T-cell (primary cell): ENCODE measurements at regions not wholly inside any gene's neighbourhood (a gene's known extent, or its start where the extent isn't known, plus 50 kb on each side); places are given as distances from the start of the nearest gene placed in this dataset.

Source experiments
- ATAC-seq, 4 experiments: fragments of 200-7000 bp in 3 of 4; fragments of 150-1000 bp in 1 of 4; cut with Tn5 transposase; replicated peaks in 1 of 4; 1 replicate in 3 of 4; 2 replicates in 1 of 4; pipeline ENCODE4 v1.10.0; 2021; ENCODE audit warnings: moderate library complexity in 3 of 4, mild to moderate bottlenecking in 2 of 4, moderate number of reproducible peaks in 1 of 4
- CTCF ChIA-PET, 2 donors: fragments of 300-600 bp; sonication (Branson Sonifier 250); formaldehyde crosslinking; loops; one replicate each; lab custom pipeline; 2022; ENCODE audit warnings: antibody characterized with exemption in 2 of 2; lab: Charles Lee
- POLR2A ChIA-PET, 2 donors: fragments of 300-600 bp; sonication (Branson Sonifier 250); formaldehyde crosslinking; loops; one replicate each; lab custom pipeline; 2022; ENCODE audit warnings: antibody characterized with exemption in 2 of 2; lab: Charles Lee
- DNase-seq, 35 experiments: peaks; one replicate each; pipeline versions ENCODE4 v3.0.0 to v3.0.0-alpha.2; 2013 to 2023
- H3K27ac ChIP-seq: one replicate; pipeline ENCODE4 v1.5.1; 2013; ENCODE audit warnings: low read length
- H3K27me3 ChIP-seq, 2 experiments: replicated peaks in 1 of 2; 1 replicate in 1 of 2; 2 replicates in 1 of 2; pipeline versions ENCODE4 v1.6.1 to v1.7.0; 2013; ENCODE audit warnings: low read length in 1 of 2, mixed read lengths in 1 of 2; ENCODE audit not compliant: control insufficient read depth in 2 of 2, insufficient read depth in 2 of 2; ENCODE audit errors: extremely low read depth in 1 of 2
- H3K36me3 ChIP-seq, 2 donors: 1 replicate in 1 of 2; 2 replicates in 1 of 2; pipeline versions ENCODE4 v1.6.1 to v1.7.0; 2013; ENCODE audit warnings: low read length in 1 of 2; ENCODE audit not compliant: control insufficient read depth in 2 of 2, insufficient read depth in 1 of 2; ENCODE audit errors: extremely low read depth in 1 of 2
- H3K4me1 ChIP-seq, 2 experiments: 1 replicate in 1 of 2; 2 replicates in 1 of 2; pipeline versions ENCODE4 v1.6.1 to v1.7.0; 2013; ENCODE audit warnings: low read length in 2 of 2, mixed read lengths in 1 of 2; ENCODE audit not compliant: insufficient read depth in 2 of 2, control insufficient read depth in 1 of 2; ENCODE audit errors: extremely low read depth in 1 of 2
- H3K4me3 ChIP-seq, 2 donors: 1 replicate in 1 of 2; 2 replicates in 1 of 2; pipeline versions ENCODE4 v1.5.1 to v1.7.0; 2013; ENCODE audit warnings: mild to moderate bottlenecking in 2 of 2, low read length in 1 of 2, moderate library complexity in 1 of 2; ENCODE audit not compliant: control insufficient read depth in 1 of 2; ENCODE audit errors: extremely low read depth in 1 of 2
- H3K9me3 ChIP-seq: 2 replicates; pipeline ENCODE4 v1.7.0; 2013
- H3K27ac Mint-ChIP-seq, 2 donors: one replicate each; pipeline ENCODE4 v1.8.0; 2020 to 2021; ENCODE audit warnings: mild to moderate bottlenecking in 2 of 2, mixed read lengths in 2 of 2
- H3K27me3 Mint-ChIP-seq, 2 donors: one replicate each; pipeline ENCODE4 v1.8.0; 2021 to 2022; ENCODE audit warnings: mixed read lengths in 2 of 2
- H3K36me3 Mint-ChIP-seq: one replicate; pipeline ENCODE4 v1.8.0; 2021; ENCODE audit warnings: mixed read lengths
- H3K4me1 Mint-ChIP-seq, 3 donors: one replicate each; pipeline ENCODE4 v1.8.0; 2020 to 2022; ENCODE audit warnings: mixed read lengths in 3 of 3, mild to moderate bottlenecking in 1 of 3
- H3K4me3 Mint-ChIP-seq, 3 donors: one replicate each; pipeline ENCODE4 v1.8.0; 2020 to 2022; ENCODE audit warnings: mild to moderate bottlenecking in 3 of 3, mixed read lengths in 3 of 3, moderate library complexity in 3 of 3
- H3K9me3 Mint-ChIP-seq, 3 donors: one replicate each; pipeline ENCODE4 v1.8.0; 2020 to 2022; ENCODE audit warnings: mixed read lengths in 3 of 3
- WGBS: methylation state at CpG from one replicate; pipeline ENCODE4 v1.1.5; 2013; ENCODE audit warnings: missing lambda C conversion rate; ENCODE audit not compliant: insufficient coverage; 5-methylcytosine and 5-hydroxymethylcytosine counted together

DNA sequence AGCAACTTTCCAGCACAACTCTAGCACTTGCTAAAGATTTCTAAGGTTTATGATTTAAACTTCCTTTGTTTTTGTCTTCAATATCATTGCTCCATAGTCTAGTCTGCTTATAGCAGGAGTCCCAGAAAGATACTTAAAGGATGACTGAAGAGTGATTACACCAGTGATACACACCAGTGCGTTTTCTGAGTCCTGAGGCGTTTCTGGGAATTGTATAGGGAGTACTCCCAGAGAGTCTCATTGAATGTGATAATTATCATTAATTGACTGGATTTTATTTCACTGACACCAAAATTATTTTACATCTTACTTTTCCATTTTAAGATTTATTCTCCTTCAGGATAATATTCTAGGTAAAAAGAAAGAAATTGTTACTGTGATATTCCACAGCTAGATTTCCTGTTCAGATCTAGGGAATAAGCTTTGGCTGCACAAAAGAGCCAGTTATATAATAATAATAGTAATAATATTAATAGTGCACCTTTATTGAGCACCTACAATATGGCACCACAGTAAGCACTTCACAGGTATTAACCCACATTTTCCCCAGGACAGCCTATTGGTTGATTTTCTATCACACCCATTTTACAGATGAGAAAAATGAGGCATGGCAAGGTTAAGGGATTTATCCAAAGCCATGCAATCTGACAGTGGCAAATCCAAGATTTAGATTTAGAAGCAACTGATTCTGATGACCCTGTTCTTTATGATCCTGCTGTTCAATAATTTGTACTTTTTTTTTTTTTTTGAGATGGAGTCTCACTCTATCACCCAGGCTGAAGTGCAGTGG lies 62.6 kb downstream of the IRX5 start:
- H3K36me3 ChIP-seq: no peaks in the 10 kb centered on the region
- H3K4me1 Mint-ChIP-seq: no peaks in the 10 kb centered on the region
- H3K4me3 ChIP-seq: no peak overlapping the region
- DNase-seq (no peak), ATAC-seq (no peak)
- no peaks in the 10 kb centered on the region for H3K36me3 Mint-ChIP-seq
- H3K9me3 ChIP-seq: no peaks in the 10 kb centered on the region
- H3K9me3 Mint-ChIP-seq: no peaks in the 10 kb centered on the region
- no peak overlapping the region for H3K27ac Mint-ChIP-seq
- POLR2A ChIA-PET: no interaction called here
- no peak overlapping the region for H3K4me3 Mint-ChIP-seq
- no peaks in the 10 kb centered on the region for H3K4me1 ChIP-seq
- no CpG with 5 or more reads among the region's 2 CpGs for WGBS
- no peak overlapping the region for H3K27ac ChIP-seq
- CTCF ChIA-PET: no interaction called here
- peaks cover 0 to 11% of the 10 kb centered on the region in 2 experiments for H3K27me3 ChIP-seq
- H3K27me3 Mint-ChIP-seq: peaks cover 10 to 18% of the 10 kb centered on the region in 2 donors

DNA sequence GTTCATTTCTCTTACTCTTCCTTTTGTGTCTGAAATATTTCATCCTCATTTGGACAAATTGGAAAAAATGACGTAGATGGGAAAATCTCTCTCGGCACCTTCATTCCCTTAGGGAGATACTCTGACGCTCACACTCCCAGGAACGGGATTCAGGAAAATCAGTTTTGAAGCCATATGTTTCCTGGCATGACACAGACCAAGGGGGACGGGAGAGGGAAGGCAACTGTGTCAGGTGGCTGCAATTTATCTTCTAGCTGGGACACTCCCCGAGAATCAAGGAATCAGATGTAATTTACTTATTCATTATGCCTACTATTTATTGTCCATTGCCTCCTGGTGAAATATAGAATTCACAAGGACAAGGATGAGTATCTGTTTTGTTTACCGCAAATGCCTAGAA lies 65.5 kb downstream of the IRX5 start:
- H3K4me1 Mint-ChIP-seq: no peaks in the 10 kb centered on the region

DNA sequence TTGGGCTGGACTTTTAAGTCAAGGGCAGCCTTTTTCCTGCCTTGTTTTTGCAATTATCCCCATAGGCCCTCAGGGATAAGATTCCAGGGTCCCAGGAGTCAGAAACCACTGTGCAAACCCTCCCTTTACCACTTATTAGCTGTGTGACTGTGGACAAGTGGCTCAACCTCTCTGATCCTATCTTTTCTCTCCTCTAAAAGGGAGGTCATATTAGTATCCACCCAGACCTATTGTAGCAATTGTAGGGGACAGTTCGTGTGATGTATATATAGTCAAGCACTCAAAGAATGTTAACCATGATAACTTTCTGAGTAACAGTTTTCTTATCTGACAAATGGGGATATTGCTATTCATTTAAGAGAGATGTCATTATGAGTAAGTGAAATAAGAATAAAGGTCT lies 68.2 kb downstream of the IRX5 start:
- no CpG with 5 or more reads among the region's 1 CpG for WGBS
- H3K36me3 ChIP-seq: no peaks in the 10 kb centered on the region
- DNase-seq (no peak), ATAC-seq (no peak)
- no peak overlapping the region for H3K4me3 ChIP-seq
- no peak overlapping the region for H3K27ac Mint-ChIP-seq
- no peaks in the 10 kb centered on the region for H3K4me1 ChIP-seq
- no peaks in the 10 kb centered on the region for H3K9me3 Mint-ChIP-seq
- H3K4me1 Mint-ChIP-seq: no peaks in the 10 kb centered on the region
- H3K27me3 ChIP-seq: peaks cover 0 to 22% of the 10 kb centered on the region in 2 experiments
- H3K4me3 Mint-ChIP-seq: no peak overlapping the region
- POLR2A ChIA-PET: no interaction called here
- CTCF ChIA-PET: no interaction called here
- H3K27me3 Mint-ChIP-seq: peaks cover 15 to 29% of the 10 kb centered on the region in 2 donors
- no peaks in the 10 kb centered on the region for H3K9me3 ChIP-seq
- no peaks in the 10 kb centered on the region for H3K36me3 Mint-ChIP-seq
- H3K27ac ChIP-seq: no peak overlapping the region

More for the DNA sequence above, 65.5 kb downstream of the IRX5 start:
- Histone ChIP-seq H3K36me3 (no peaks in the 10 kb centered on the region), H3K4me1 (no peaks in the 10 kb centered on the region), H3K9me3 (no peaks in the 10 kb centered on the region), H3K4me3 (no peak overlapping the region), H3K27me3 (peaks cover 0 to 18% of the 10 kb centered on the region in 2 experiments), H3K27ac (no peak overlapping the region)
- H3K9me3 Mint-ChIP-seq: no peaks in the 10 kb centered on the region
- no CpG with 5 or more reads among the region's 7 CpGs for WGBS
- H3K27me3 Mint-ChIP-seq: peaks cover 14 to 24% of the 10 kb centered on the region in 2 donors
- H3K4me3 Mint-ChIP-seq: no peak overlapping the region
- ChIA-PET POLR2A (no interaction called here), CTCF (no interaction called here)
- DNase-seq (no peak), ATAC-seq (no peak)
- no peaks in the 10 kb centered on the region for H3K36me3 Mint-ChIP-seq
- H3K27ac Mint-ChIP-seq: no peak overlapping the region

DNA sequence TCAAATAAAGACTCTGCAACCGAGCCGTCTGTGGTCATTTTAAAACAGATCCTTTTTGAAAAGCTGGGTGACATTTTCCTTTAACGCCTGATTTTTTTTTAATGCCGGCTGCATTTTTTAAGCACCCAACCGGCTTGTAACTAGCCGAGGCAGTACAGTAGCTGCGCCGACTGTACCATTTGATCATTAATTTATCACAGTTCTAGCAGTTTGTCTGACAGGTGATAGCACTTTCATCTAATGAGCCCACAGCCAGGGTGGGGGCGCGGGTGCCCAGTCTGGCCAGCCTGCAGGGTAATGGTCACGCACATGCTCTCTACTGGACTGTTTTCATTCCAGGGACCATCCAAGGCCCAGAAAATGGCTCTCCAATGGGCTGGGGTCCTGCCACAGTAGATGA lies 68.8 kb downstream of the IRX5 start:
- peaks cover 15 to 29% of the 10 kb centered on the region in 2 donors for H3K27me3 Mint-ChIP-seq
- DNase-seq (no peak), ATAC-seq (no peak)
- Histone ChIP-seq H3K4me3 (no peak overlapping the region), H3K27me3 (peaks cover 0 to 22% of the 10 kb centered on the region in 2 experiments), H3K4me1 (no peaks in the 10 kb centered on the region), H3K36me3 (no peaks in the 10 kb centered on the region), H3K9me3 (no peaks in the 10 kb centered on the region), H3K27ac (no peak overlapping the region)
- H3K9me3 Mint-ChIP-seq: no peaks in the 10 kb centered on the region
- 88% methylated on average over 11 of the region's 11 CpGs for WGBS
- H3K36me3 Mint-ChIP-seq: no peaks in the 10 kb centered on the region
- ChIA-PET POLR2A (no interaction called here), CTCF (no interaction called here)
- no peaks in the 10 kb centered on the region for H3K4me1 Mint-ChIP-seq
- H3K27ac Mint-ChIP-seq: no peak overlapping the region
- no peak overlapping the region for H3K4me3 Mint-ChIP-seq

DNA sequence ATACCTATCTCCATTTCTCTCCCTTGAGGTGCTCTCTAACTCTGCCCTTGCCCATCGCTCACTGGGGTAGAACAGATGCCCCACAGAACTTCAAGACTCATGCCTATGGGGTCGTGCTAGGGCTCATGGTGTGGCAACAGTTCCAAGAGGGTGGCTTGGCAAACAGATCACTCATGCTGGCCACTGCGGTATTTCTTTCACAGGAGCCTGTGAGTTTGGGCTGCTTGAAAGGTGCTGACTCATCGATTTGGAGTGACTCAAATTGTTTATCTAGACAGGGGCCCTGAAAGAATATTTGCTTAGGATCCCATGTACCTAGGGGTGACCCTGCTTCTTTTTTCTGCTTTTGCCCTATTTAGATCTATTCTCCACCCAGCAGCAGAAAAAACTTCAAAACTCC lies 69.9 kb downstream of the IRX5 start:
- Histone ChIP-seq H3K27ac (no peak overlapping the region), H3K4me3 (no peak overlapping the region), H3K27me3 (peaks cover 0 to 18% of the 10 kb centered on the region in 2 experiments), H3K9me3 (no peaks in the 10 kb centered on the region), H3K4me1 (no peaks in the 10 kb centered on the region), H3K36me3 (no peaks in the 10 kb centered on the region)
- no peaks in the 10 kb centered on the region for H3K4me1 Mint-ChIP-seq
- no peaks in the 10 kb centered on the region for H3K36me3 Mint-ChIP-seq
- ChIA-PET CTCF (no interaction called here), POLR2A (no interaction called here)
- ATAC-seq (no peak), DNase-seq (no peak)
- H3K27ac Mint-ChIP-seq: no peak overlapping the region
- no peaks in the 10 kb centered on the region for H3K9me3 Mint-ChIP-seq
- no peak overlapping the region for H3K4me3 Mint-ChIP-seq
- WGBS: 69% methylated on average over 4 of the region's 4 CpGs
- H3K27me3 Mint-ChIP-seq: peaks cover 15 to 34% of the 10 kb centered on the region in 2 donors

DNA sequence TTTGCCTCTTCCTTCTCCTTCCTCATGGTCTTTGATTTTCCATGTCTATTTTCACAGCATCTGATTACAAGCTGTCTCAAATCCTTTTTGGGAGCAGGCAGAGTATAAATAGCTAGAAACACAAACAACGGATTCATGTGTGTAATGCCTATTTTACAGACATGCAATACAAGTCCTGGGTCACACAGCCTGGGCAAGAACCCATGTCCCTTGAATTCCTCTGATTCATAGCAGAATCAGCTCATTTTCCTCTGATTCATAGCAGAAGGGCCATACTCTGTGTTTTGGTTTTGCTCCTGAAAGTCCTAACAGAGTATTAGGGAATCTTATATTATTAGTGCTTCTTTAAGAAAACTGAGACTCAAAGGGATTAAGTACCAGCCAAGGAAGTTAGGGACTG lies 71.3 kb downstream of the IRX5 start:
- Mint-ChIP-seq H3K27ac (no peak overlapping the region), H3K36me3 (no peaks in the 10 kb centered on the region), H3K4me3 (no peak overlapping the region), H3K27me3 (peaks cover 15 to 28% of the 10 kb centered on the region in 2 donors), H3K4me1 (no peaks in the 10 kb centered on the region), H3K9me3 (no peaks in the 10 kb centered on the region)
- Histone ChIP-seq H3K27ac (no peak overlapping the region), H3K4me3 (no peak overlapping the region), H3K27me3 (peaks cover 0 to 14% of the 10 kb centered on the region in 2 experiments), H3K4me1 (no peaks in the 10 kb centered on the region), H3K36me3 (no peaks in the 10 kb centered on the region), H3K9me3 (no peaks in the 10 kb centered on the region)
- DNase-seq (no peak), ATAC-seq (no peak)
- WGBS: 78% methylated on average over 1 of the region's 1 CpG
- ChIA-PET POLR2A (no interaction called here), CTCF (no interaction called here)
